Common myeloid progenitor, CD34-positive (primary cell): ENCODE measurements at regions not wholly inside any gene's neighbourhood (a gene's known extent, or its start where the extent isn't known, plus 50 kb on each side); places are given as distances from the start of the nearest gene placed in this dataset.
"Not testable (repeated sequence)": the region's sequence is repeated elsewhere in the genome, so short reads cannot be mapped to it uniquely, and the experiment has no call there.

Source experiments
- CTCF ChIA-PET: fragments of 350-600 bp; sonication (Branson Sonifier 250); formaldehyde crosslinking; loops from one replicate; lab custom pipeline; 2021; ENCODE audit warnings: antibody characterized with exemption; lab: Charles Lee
- POLR2A ChIA-PET: fragments of 350-600 bp; sonication (Branson Sonifier 250); formaldehyde crosslinking; loops from one replicate; lab custom pipeline; 2021; ENCODE audit warnings: antibody characterized with exemption; lab: Charles Lee
- DNase-seq, 3 donors: peaks; one replicate each; pipeline versions ENCODE4 v3.0.0 to v3.0.0-alpha.2; 2013
- H3K27ac ChIP-seq, 2 experiments: 1 replicate in 1 of 2; 2 replicates in 1 of 2; pipeline ENCODE4 v1.7.0; 2013; ENCODE audit warnings: inconsistent platforms in 2 of 2, low read length in 2 of 2, mild to moderate bottlenecking in 2 of 2, low read depth in 1 of 2, moderate library complexity in 1 of 2; ENCODE audit not compliant: severe bottlenecking in 2 of 2, insufficient read depth in 1 of 2, poor library complexity in 1 of 2
- H3K27me3 ChIP-seq, 5 experiments: replicated peaks in 2 of 5; 1 replicate in 3 of 5; 2 replicates in 2 of 5; pipeline versions ENCODE4 v1.6.1 to v1.7.0; 2013; ENCODE audit warnings: low read length in 4 of 5, mild to moderate bottlenecking in 2 of 5, moderate library complexity in 2 of 5, inconsistent platforms in 1 of 5; ENCODE audit not compliant: insufficient read depth in 5 of 5, control insufficient read depth in 4 of 5
- H3K36me3 ChIP-seq, 4 experiments: 1 replicate in 2 of 4; 2 replicates in 2 of 4; pipeline versions ENCODE4 v1.6.1 to v1.7.0; 2013; ENCODE audit warnings: low read length in 3 of 4, control low read depth in 1 of 4, mild to moderate bottlenecking in 1 of 4; ENCODE audit not compliant: control insufficient read depth in 4 of 4, insufficient read depth in 4 of 4
- H3K4me1 ChIP-seq, 4 experiments: 1 replicate in 3 of 4; 2 replicates in 1 of 4; pipeline versions ENCODE4 v1.6.1 to v1.7.1; 2013; ENCODE audit warnings: low read length in 3 of 4, mild to moderate bottlenecking in 3 of 4, control low read depth in 1 of 4, inconsistent platforms in 1 of 4, moderate library complexity in 1 of 4; ENCODE audit not compliant: control insufficient read depth in 4 of 4, insufficient read depth in 4 of 4; ENCODE audit errors: control extremely low read depth in 1 of 4
- H3K4me3 ChIP-seq, 7 experiments: 1 replicate in 4 of 7; 2 replicates in 3 of 7; pipeline versions ENCODE4 v1.5.1 to v1.7.0; 2013; ENCODE audit warnings: mild to moderate bottlenecking in 7 of 7, low read length in 6 of 7, moderate library complexity in 6 of 7, inconsistent platforms in 2 of 7, low read depth in 2 of 7, control low read depth in 1 of 7; ENCODE audit not compliant: insufficient read depth in 4 of 7, control insufficient read depth in 1 of 7; ENCODE audit errors: extremely low read depth in 1 of 7
- H3K9me3 ChIP-seq, 5 experiments: 1 replicate in 4 of 5; 2 replicates in 1 of 5; pipeline versions ENCODE4 v1.6.1 to v1.7.1; 2013; ENCODE audit warnings: low read length in 4 of 5, mild to moderate bottlenecking in 2 of 5, inconsistent platforms in 1 of 5, low read depth in 1 of 5, moderate library complexity in 1 of 5; ENCODE audit not compliant: control insufficient read depth in 4 of 5, insufficient read depth in 2 of 5; ENCODE audit errors: control extremely low read depth in 1 of 5
- WGBS: methylation state at CpG from one replicate; pipeline ENCODE4 v1.1.5; 2013; ENCODE audit not compliant: insufficient coverage; 5-methylcytosine and 5-hydroxymethylcytosine counted together

- H3K27ac ChIP-seq, DNase-seq, CTCF ChIA-PET, H3K36me3 ChIP-seq, POLR2A ChIA-PET, H3K4me3 ChIP-seq, H3K27me3 ChIP-seq, H3K4me1 ChIP-seq: not testable (repeated sequence)
- H3K9me3 ChIP-seq, result peaks cover 2 to 12% (median 8%) of the 10 kb centered on the region in 5 experiments
- no CpG with 5 or more reads among the region's 6 CpGs for WGBS
Measured at GRCh38 chr2:80931820-80932219, 627.3 kb upstream of the LRRTM1 start.

- H3K4me1 ChIP-seq, result no peaks in the 10 kb centered on the region
- no peaks in the 10 kb centered on the region for H3K36me3 ChIP-seq
- no peak for DNase-seq
- H3K27ac ChIP-seq, result no peak overlapping the region
- no CpG with 5 or more reads among the region's 1 CpG for WGBS
- no peaks in the 10 kb centered on the region for H3K27me3 ChIP-seq
- ChIA-PET POLR2A (no interaction called here), CTCF (no interaction called here)
- H3K9me3 ChIP-seq, result peaks cover 2 to 12% (median 8%) of the 10 kb centered on the region in 5 experiments
- no peak overlapping the region for H3K4me3 ChIP-seq
Measured at GRCh38 chr2:80930777-80931176, 626.2 kb upstream of the LRRTM1 start.

- H3K9me3 ChIP-seq, result peaks cover 2 to 11% (median 8%) of the 10 kb centered on the region in 5 experiments
- H3K4me3 ChIP-seq, result no peak overlapping the region
- no peaks in the 10 kb centered on the region for H3K4me1 ChIP-seq
- ChIA-PET CTCF (no interaction called here), POLR2A (interaction anchor here (0.8 kb wide), 1 partner anchor 322 kb away, joined by 3 read pairs; no protein-coding TSS in a partner anchor)
- WGBS, result 100% methylated on average over 3 of the region's 4 CpGs
- H3K27ac ChIP-seq, result no peak overlapping the region
- no peak for DNase-seq
- no peaks in the 10 kb centered on the region for H3K36me3 ChIP-seq
- no peaks in the 10 kb centered on the region for H3K27me3 ChIP-seq
Measured at GRCh38 chr2:80926168-80926567, 621.6 kb upstream of the LRRTM1 start.

GRCh38 chr2:80896576-80896975, 592.0 kb upstream of the LRRTM1 start:
- DNase-seq, result no peak
- WGBS, result 91% methylated on average over 7 of the region's 7 CpGs
- Histone ChIP-seq H3K27me3 (no peaks in the 10 kb centered on the region), H3K9me3 (no peaks in the 10 kb centered on the region), H3K4me3 (no peak overlapping the region), H3K36me3 (no peaks in the 10 kb centered on the region), H3K27ac (no peak overlapping the region), H3K4me1 (no peaks in the 10 kb centered on the region)
- ChIA-PET CTCF (no interaction called here), POLR2A (no interaction called here)

GRCh38 chr2:80894486-80894885, 589.9 kb upstream of the LRRTM1 start:
- Histone ChIP-seq H3K9me3 (no peaks in the 10 kb centered on the region), H3K4me3 (no peak overlapping the region), H3K4me1 (no peaks in the 10 kb centered on the region), H3K27me3 (no peaks in the 10 kb centered on the region), H3K36me3 (no peaks in the 10 kb centered on the region), H3K27ac (no peak overlapping the region)
- DNase-seq, result no peak
- ChIA-PET POLR2A (no interaction called here), CTCF (no interaction called here)
- WGBS, result 92% methylated on average over 2 of the region's 3 CpGs

GRCh38 chr2:80893711-80894110, 589.2 kb upstream of the LRRTM1 start:
- WGBS, result 84% methylated on average over 2 of the region's 2 CpGs

GRCh38 chr2:80889009-80889408, 584.5 kb upstream of the LRRTM1 start:
- DNase-seq, result no peak
- WGBS, result 29% methylated on average over 1 of the region's 2 CpGs
- CTCF ChIA-PET, result no interaction called here
- Histone ChIP-seq H3K9me3 (no peaks in the 10 kb centered on the region), H3K4me3 (no peak overlapping the region), H3K36me3 (no peaks in the 10 kb centered on the region), H3K27ac (no peak overlapping the region), H3K27me3 (no peaks in the 10 kb centered on the region), H3K4me1 (no peaks in the 10 kb centered on the region)
- POLR2A ChIA-PET, result no interaction called here

More at GRCh38 chr2:80893711-80894110, 589.2 kb upstream of the LRRTM1 start:
- Histone ChIP-seq H3K4me1 (no peaks in the 10 kb centered on the region), H3K27ac (no peak overlapping the region), H3K9me3 (no peaks in the 10 kb centered on the region), H3K36me3 (no peaks in the 10 kb centered on the region), H3K4me3 (no peak overlapping the region), H3K27me3 (no peaks in the 10 kb centered on the region)
- ChIA-PET CTCF (no interaction called here), POLR2A (no interaction called here)
- DNase-seq, result no peak
